Skeletal muscle satellite cell (primary cell): ENCODE measurements at regions not wholly inside any gene's neighbourhood (a gene's known extent, or its start where the extent isn't known, plus 50 kb on each side); places are given as distances from the start of the nearest gene placed in this dataset.

Source experiments
- H3K27me3 ChIP-seq: 2 replicates; pipeline ENCODE4 v1.7.0; 2013; ENCODE audit warnings: low read length; ENCODE audit not compliant: control insufficient read depth, insufficient read depth
- H3K36me3 ChIP-seq: 2 replicates; pipeline ENCODE4 v1.7.0; 2013; ENCODE audit warnings: mild to moderate bottlenecking, control low read depth, low read length; ENCODE audit not compliant: insufficient read depth
- H3K4me1 ChIP-seq: 2 replicates; pipeline ENCODE4 v1.7.0; 2013; ENCODE audit warnings: low read length; ENCODE audit not compliant: control insufficient read depth, insufficient read depth
- H3K4me2 ChIP-seq: 2 replicates; pipeline ENCODE4 v1.7.0; 2013; ENCODE audit warnings: mild to moderate bottlenecking, low read length
- H3K4me3 ChIP-seq: 2 replicates; pipeline ENCODE4 v1.7.0; 2013; ENCODE audit warnings: low read length
- H3K9ac ChIP-seq: 2 replicates; pipeline ENCODE4 v1.7.0; 2013; ENCODE audit warnings: mild to moderate bottlenecking, low read depth, low read length, moderate library complexity
- H3K9me3 ChIP-seq: replicated peaks from 2 replicates; pipeline ENCODE4 v1.7.0; 2013; ENCODE audit warnings: mild to moderate bottlenecking, control low read depth, low read length

DNA sequence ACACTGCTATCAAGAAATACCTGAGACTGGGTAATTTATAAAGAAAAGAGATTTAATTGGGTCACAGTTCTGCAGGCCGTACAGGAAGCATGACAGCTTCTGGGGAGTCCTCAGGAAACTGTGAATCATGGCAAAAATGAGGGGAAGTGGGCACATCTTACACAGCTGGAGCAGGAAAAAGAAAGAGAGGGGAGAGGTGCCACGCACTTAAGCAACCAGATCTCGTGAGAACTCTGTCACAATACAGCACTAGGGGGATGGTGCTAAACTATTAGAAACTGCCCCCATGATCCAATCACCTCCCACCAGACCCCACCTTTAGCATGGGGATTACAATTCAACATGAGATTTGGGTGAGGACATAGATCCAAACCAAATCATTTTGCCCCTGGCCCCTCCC, 105.5 kb upstream of the CPLX2 start:
- H3K4me2 ChIP-seq: no peak overlapping the region
- H3K4me1 ChIP-seq: no peaks in the 10 kb centered on the region
- H3K36me3 ChIP-seq: no peaks in the 10 kb centered on the region
- no peaks in the 10 kb centered on the region for H3K9me3 ChIP-seq
- no peaks in the 10 kb centered on the region for H3K27me3 ChIP-seq
- H3K9ac ChIP-seq: no peak overlapping the region
- H3K4me3 ChIP-seq: no peak overlapping the region

- Histone ChIP-seq H3K27me3 (no peaks in the 10 kb centered on the region), H3K4me2 (no peak overlapping the region), H3K9me3 (no peaks in the 10 kb centered on the region), H3K36me3 (no peaks in the 10 kb centered on the region), H3K4me1 (no peaks in the 10 kb centered on the region), H3K4me3 (no peak overlapping the region), H3K9ac (no peak overlapping the region)
Measured at GRCh38 chr5:175766963-175767362, 104.4 kb upstream of the CPLX2 start.

- no peak overlapping the region for H3K9ac ChIP-seq
- no peak overlapping the region for H3K4me3 ChIP-seq
- no peaks in the 10 kb centered on the region for H3K4me1 ChIP-seq
- H3K27me3 ChIP-seq: peaks cover 10% of the 10 kb centered on the region
- no peak overlapping the region for H3K4me2 ChIP-seq
- H3K36me3 ChIP-seq: no peaks in the 10 kb centered on the region
- H3K9me3 ChIP-seq: no peaks in the 10 kb centered on the region
Measured at GRCh38 chr5:175772747-175773533, 98.4 kb upstream of the CPLX2 start.

- Histone ChIP-seq H3K36me3 (no peaks in the 10 kb centered on the region), H3K27me3 (peaks cover 10% of the 10 kb centered on the region), H3K4me2 (no peak overlapping the region), H3K4me3 (no peak overlapping the region), H3K9me3 (no peaks in the 10 kb centered on the region), H3K4me1 (no peaks in the 10 kb centered on the region), H3K9ac (no peak overlapping the region)
Measured at GRCh38 chr5:175773534-175774070, 97.8 kb upstream of the CPLX2 start.

- H3K36me3 ChIP-seq: no peaks in the 10 kb centered on the region
- no peaks in the 10 kb centered on the region for H3K4me1 ChIP-seq
- no peaks in the 10 kb centered on the region for H3K9me3 ChIP-seq
- no peak overlapping the region for H3K4me3 ChIP-seq
- H3K27me3 ChIP-seq: peaks cover 10% of the 10 kb centered on the region
- no peak overlapping the region for H3K9ac ChIP-seq
- no peak overlapping the region for H3K4me2 ChIP-seq
Measured at GRCh38 chr5:175775416-175775815, 96.0 kb upstream of the CPLX2 start.

DNA sequence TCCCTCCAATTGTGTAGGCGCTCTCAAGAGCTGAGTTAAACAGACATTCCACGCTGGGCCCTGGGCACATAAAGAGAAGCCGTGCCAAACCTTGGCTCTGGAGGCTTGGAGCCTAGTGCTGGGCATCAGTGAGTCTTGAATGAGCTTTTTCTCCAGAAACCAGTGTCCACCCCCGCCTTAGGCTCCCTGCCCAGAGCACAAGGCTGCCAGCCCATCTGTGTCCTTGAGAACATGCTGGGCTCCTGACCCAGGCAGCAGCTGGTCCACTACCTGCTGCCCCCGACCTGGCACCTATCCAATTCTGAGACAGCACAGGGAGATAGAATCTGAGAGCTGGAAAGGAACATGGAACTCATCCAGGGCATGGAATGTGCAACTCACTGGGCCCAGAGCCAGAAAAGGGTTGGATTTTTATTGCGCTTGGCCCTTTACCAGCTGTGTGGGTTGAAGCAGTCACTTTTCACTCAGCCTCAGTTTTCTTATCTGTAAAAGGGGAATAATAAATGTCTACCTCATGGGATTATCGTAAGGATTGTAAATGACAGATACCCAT, 92.4 kb upstream of the CPLX2 start:
- H3K4me1 ChIP-seq: no peaks in the 10 kb centered on the region

DNA sequence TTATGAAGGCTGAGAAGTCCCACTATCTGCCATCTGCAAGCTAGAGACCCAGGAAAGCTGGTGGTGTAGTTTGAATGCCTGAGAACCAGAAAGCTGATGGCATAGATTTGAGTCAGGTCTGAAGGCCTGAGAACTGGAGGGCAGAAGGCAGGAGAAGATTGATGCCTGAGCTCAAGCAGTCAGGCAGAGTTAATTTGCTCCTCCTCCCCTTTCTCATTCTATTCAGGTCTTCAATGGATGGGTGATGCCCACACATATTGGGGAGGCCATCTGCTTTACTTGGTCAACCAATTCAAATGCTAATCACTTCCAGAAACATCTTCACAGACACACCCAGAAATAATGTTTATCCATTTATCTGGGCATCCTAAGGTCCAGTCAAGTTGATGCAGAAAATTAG, 87.6 kb upstream of the CPLX2 start:
- no peaks in the 10 kb centered on the region for H3K9me3 ChIP-seq
- H3K27me3 ChIP-seq: no peaks in the 10 kb centered on the region
- H3K4me2 ChIP-seq: no peak overlapping the region

More for the DNA sequence above, 92.4 kb upstream of the CPLX2 start:
- Histone ChIP-seq H3K9ac (no peak overlapping the region), H3K4me3 (no peak overlapping the region), H3K4me2 (no peak overlapping the region), H3K36me3 (no peaks in the 10 kb centered on the region), H3K27me3 (no peaks in the 10 kb centered on the region), H3K9me3 (no peaks in the 10 kb centered on the region)

GRCh38 chr5:175784230-175784629, 87.1 kb upstream of the CPLX2 start:
- Histone ChIP-seq H3K9ac (no peak overlapping the region), H3K4me2 (no peak overlapping the region), H3K4me3 (no peak overlapping the region), H3K9me3 (no peaks in the 10 kb centered on the region), H3K27me3 (no peaks in the 10 kb centered on the region), H3K4me1 (no peaks in the 10 kb centered on the region), H3K36me3 (no peaks in the 10 kb centered on the region)

More for the DNA sequence above, 87.6 kb upstream of the CPLX2 start:
- Histone ChIP-seq H3K9ac (no peak overlapping the region), H3K4me3 (no peak overlapping the region), H3K4me1 (no peaks in the 10 kb centered on the region), H3K36me3 (no peaks in the 10 kb centered on the region)

DNA sequence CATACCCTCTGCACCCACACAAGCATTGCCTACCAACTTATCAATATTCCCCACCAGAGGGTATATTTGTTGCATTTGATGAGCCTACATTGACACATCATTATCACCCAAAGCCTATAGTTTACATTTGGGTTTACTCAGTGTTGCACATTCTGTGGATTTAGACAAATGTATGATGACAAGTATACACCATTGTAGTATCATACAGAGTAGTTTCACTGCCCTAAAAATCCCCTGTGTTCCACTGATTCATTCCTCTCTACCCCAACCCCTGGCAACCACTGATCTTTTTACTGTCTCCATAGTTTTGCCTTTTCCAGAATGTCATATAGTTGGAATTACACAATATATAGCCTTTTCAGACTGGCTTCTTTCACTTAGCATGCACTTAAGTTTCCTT, 85.7 kb upstream of the CPLX2 start:
- Histone ChIP-seq H3K27me3 (no peaks in the 10 kb centered on the region), H3K4me3 (no peak overlapping the region), H3K4me2 (no peak overlapping the region), H3K36me3 (no peaks in the 10 kb centered on the region), H3K4me1 (no peaks in the 10 kb centered on the region), H3K9me3 (no peaks in the 10 kb centered on the region), H3K9ac (no peak overlapping the region)

- no peak overlapping the region for H3K4me2 ChIP-seq
- no peaks in the 10 kb centered on the region for H3K9me3 ChIP-seq
- no peaks in the 10 kb centered on the region for H3K27me3 ChIP-seq
Measured at GRCh38 chr5:175788155-175788787, 83.1 kb upstream of the CPLX2 start.

DNA sequence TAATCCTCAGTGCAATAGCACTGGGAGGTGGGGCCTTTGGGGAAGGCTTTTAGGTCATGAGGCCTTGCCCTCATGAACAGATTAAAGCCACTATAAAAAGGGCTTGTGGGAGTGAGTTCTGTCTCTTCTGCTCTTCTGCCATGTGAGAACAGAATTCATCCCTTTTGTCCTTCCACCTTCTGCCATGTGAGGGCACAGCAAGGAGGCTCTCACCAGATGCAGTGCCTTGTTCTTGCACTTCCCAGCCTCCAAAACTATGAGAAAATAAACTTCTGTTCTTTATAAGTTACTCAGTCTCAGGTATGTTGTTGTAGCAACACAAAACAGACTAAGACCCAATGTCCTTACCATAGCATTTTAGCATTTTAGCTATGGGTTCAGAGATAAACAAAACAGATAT, 81.7 kb upstream of the CPLX2 start:
- Histone ChIP-seq H3K9me3 (no peaks in the 10 kb centered on the region), H3K27me3 (no peaks in the 10 kb centered on the region), H3K4me1 (no peaks in the 10 kb centered on the region), H3K9ac (no peak overlapping the region), H3K4me2 (no peak overlapping the region), H3K4me3 (no peak overlapping the region), H3K36me3 (no peaks in the 10 kb centered on the region)

More at GRCh38 chr5:175788155-175788787, 83.1 kb upstream of the CPLX2 start:
- no peak overlapping the region for H3K9ac ChIP-seq
- H3K36me3 ChIP-seq: no peaks in the 10 kb centered on the region
- H3K4me1 ChIP-seq: no peaks in the 10 kb centered on the region
- no peak overlapping the region for H3K4me3 ChIP-seq
